ENCODE measurements at regions not wholly inside any gene's neighbourhood (a gene's known extent, or its start where the extent isn't known, plus 50 kb on each side); places are given as distances from the start of the nearest gene placed in this dataset.
A peak's percentile ranks its signal among the peaks of the same experiment; 100 is the strongest.

- Histone ChIP-seq H3K9me3 (ENCODE audit: low read depth) (no peaks in the 10 kb centered on the region), H3K27me3 (no peaks in the 10 kb centered on the region), H3K4me1 (ENCODE audit: low read depth) (no peaks in the 10 kb centered on the region), H3K4me3 (no peak overlapping the region), H3K36me3 (no peaks in the 10 kb centered on the region), H3K27ac (no peak overlapping the region)
- DNase-seq (ENCODE audit: low read depth in 1 of 2, low spot score in 1 of 2), result peak in 1 of 2 donors; percentile 18
- TF ChIP-seq CTCF (IDR thresholded peaks at IDR 0.05; ENCODE audit: low read depth, low read length), result peak; percentile 54
These were observed 212.7 kb downstream of the CENPC start for GRCh38 chr4:67332627-67333026.

- H3K36me3 ChIP-seq, result no peaks in the 10 kb centered on the region
- no peak for TF ChIP-seq CTCF (IDR thresholded peaks at IDR 0.05; ENCODE audit: low read depth, low read length)
These were observed 216.9 kb downstream of the CENPC start for GRCh38 chr4:67328393-67328792.

GRCh38 chr4:67328018-67328278, 217.4 kb downstream of the CENPC start:
- no peaks in the 10 kb centered on the region for H3K9me3 ChIP-seq (ENCODE audit: low read depth)
- no peak overlapping the region for H3K4me3 ChIP-seq
- H3K27ac ChIP-seq, result no peak overlapping the region
- H3K27me3 ChIP-seq, result no peaks in the 10 kb centered on the region
- no peaks in the 10 kb centered on the region for H3K36me3 ChIP-seq
- H3K4me1 ChIP-seq (ENCODE audit: low read depth), result no peaks in the 10 kb centered on the region
- DNase-seq (ENCODE audit: low read depth in 1 of 2, low spot score in 1 of 2), result no peak
- no peak for TF ChIP-seq CTCF (IDR thresholded peaks at IDR 0.05; ENCODE audit: low read depth, low read length)

More at GRCh38 chr4:67328393-67328792, 216.9 kb downstream of the CENPC start:
- Histone ChIP-seq H3K9me3 (ENCODE audit: low read depth) (no peaks in the 10 kb centered on the region), H3K27ac (no peak overlapping the region), H3K4me3 (no peak overlapping the region), H3K27me3 (no peaks in the 10 kb centered on the region), H3K4me1 (ENCODE audit: low read depth) (no peaks in the 10 kb centered on the region)
- no peak for DNase-seq (ENCODE audit: low read depth in 1 of 2, low spot score in 1 of 2)

- no peaks in the 10 kb centered on the region for H3K27me3 ChIP-seq
- TF ChIP-seq CTCF (IDR thresholded peaks at IDR 0.05; ENCODE audit: low read depth, low read length), result peak; percentile 93
- no peaks in the 10 kb centered on the region for H3K36me3 ChIP-seq
- H3K27ac ChIP-seq, result no peak overlapping the region
- no peaks in the 10 kb centered on the region for H3K4me1 ChIP-seq (ENCODE audit: low read depth)
- no peaks in the 10 kb centered on the region for H3K9me3 ChIP-seq (ENCODE audit: low read depth)
- no peak overlapping the region for H3K4me3 ChIP-seq
- peak; percentile 73 to 81 for DNase-seq (ENCODE audit: low read depth in 1 of 2, low spot score in 1 of 2)
These were observed 217.9 kb downstream of the CENPC start for GRCh38 chr4:67327245-67328017.

- Histone ChIP-seq H3K4me3 (no peak overlapping the region), H3K27me3 (no peaks in the 10 kb centered on the region), H3K9me3 (ENCODE audit: low read depth) (no peaks in the 10 kb centered on the region), H3K4me1 (ENCODE audit: low read depth) (no peaks in the 10 kb centered on the region), H3K36me3 (no peaks in the 10 kb centered on the region), H3K27ac (no peak overlapping the region)
- TF ChIP-seq CTCF (IDR thresholded peaks at IDR 0.05; ENCODE audit: low read depth, low read length), result no peak
- no peak for DNase-seq (ENCODE audit: low read depth in 1 of 2, low spot score in 1 of 2)
These were observed 219.5 kb downstream of the CENPC start for GRCh38 chr4:67325791-67326190.
